GM21528 (cell line): ENCODE measurements at regions not wholly inside any gene's neighbourhood (a gene's known extent, or its start where the extent isn't known, plus 50 kb on each side); places are given as distances from the start of the nearest gene placed in this dataset.

Experiments used
- ATAC-seq: cut with Tn5 transposase; IDR thresholded peaks from one replicate; pipeline ENCODE4 v1.9.1; 2021; ENCODE audit warnings: mild to moderate bottlenecking, moderate library complexity; ENCODE audit not compliant: unreplicated experiment, low FRiP score

DNA sequence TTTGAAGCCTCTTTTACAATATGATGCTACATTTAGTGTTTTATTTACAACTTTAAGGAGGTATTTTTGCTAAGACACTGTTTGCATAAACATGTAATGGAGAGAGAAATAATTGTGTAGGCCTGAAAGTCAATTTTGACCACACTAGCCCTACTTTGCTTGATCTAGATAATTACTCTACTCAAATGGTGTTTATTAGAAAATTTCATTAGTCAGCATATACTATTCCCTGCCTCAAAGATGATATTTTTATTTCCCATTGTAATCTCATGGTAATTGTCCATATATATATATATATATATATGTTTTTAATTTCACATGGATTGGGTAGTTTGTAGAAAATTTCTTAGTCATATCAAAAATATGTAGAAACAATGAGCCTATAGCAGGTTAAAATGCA lies 632.2 kb downstream of the SATB2 start:
- no peak for ATAC-seq

DNA sequence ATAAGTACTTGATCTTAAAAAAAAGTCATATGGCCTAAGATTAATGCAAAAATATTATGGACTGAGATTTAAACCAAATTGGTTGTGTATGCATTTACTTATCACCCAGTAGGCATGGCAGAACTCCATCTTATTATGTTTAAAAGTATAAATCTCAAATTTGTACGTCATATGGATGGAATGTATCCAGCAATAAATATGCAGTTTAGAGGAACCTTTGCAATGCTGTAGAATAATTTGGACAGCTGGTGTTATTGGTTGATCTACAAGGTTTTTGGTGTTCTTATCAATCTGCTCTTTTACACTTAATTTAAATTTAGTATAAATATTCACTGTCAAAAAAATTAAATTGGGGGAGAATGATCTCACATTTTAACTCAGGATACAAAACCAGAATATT lies 640.2 kb downstream of the SATB2 start:
- ATAC-seq = no peak

DNA sequence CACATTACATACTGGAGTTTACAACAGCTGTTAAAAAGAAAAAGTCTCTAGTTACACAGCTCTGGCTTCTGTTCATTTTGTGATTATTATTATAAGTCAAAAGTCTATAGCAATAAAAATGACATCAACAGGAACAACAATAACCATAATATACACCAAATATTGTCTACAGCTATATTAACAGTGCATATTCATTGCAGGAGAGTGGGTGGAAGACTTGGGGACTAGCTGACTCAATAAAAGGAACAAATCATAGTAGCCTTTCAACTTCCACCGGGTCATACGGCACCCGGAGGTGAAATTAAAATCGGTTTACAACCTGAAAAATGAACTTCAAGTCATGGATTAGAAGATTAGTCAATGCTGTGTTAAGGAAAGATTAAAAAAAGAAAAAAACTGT lies 642.1 kb downstream of the SATB2 start:
- ATAC-seq = no peak

- ATAC-seq = no peak
These were observed 646.5 kb downstream of the SATB2 start for GRCh38 chr2:198811198-198811597.

GRCh38 chr2:198809976-198810375 lies 647.8 kb downstream of the SATB2 start:
- ATAC-seq = no peak

DNA sequence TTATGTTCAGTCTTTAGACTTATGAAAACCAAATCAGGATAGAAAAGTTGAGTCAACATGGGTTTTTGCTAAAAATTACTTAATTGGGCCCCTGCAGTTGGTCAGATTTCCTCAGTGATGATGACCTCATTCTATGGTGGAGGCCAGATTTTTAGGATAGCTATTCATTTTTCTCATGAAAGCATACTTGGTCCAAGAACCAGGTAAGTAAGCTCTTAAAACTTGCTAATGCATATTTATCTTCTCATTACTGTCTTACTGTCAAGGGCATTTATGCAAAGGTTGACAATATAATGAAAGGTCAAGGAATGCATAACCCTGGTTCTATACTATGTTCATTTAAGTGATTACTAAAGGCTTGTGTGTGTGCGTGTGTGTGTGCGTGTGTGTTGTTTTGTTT lies 650.6 kb downstream of the SATB2 start:
- no peak for ATAC-seq

DNA sequence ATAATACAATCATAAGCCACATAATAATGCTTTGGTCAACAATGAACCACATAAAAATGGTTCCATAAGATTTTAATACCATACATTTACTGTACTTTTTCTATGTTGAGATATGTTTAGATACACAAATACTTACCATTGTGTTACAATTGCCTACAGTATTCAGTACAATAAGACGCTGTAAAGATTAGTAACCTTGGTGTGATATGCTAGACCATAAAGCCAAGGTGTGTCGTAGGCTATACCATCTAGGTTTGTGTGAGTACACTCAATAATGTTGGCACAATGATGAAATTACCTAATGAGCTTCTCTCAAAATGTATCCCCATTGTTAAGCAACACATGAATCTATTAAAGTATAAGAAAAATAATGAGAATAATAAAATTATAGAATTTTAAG lies 662.3 kb downstream of the SATB2 start:
- no peak for ATAC-seq

DNA sequence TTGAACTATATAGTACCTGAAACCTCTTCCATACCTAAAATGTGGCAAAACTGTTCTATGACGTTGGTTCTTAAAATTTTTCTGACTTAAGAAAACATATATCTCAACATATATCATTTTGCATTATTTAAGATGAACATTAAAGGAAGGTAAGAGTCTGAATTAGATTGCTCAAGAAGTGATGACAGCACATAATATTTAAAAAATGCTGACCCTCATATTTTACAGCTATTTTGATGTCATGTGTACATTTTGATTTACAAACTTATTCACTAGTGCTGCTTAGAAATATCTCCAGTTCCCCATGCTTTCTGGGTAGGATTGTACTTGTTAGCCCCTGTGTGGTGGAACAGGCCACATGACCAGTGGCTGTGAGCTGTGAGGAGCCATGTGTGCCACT lies 666.1 kb downstream of the SATB2 start:
- ATAC-seq = no peak

DNA sequence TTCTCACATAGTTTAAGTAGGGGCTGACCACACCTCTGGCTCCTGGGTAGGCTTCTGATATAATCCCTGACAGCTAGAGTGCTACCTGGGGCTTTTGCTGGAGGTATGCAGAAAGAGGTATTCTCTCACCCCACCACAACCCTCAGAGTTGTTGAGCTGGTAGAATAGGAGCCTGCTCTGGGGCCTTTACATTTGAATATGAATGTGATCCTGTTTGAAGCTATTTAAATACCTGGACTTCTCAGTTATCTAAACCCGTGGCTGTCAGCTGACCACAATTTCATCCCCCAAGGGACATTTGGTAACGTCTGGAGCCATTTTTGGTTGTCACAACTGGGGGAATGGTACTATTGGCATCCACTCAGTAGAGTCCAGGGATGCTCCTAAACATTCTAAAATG lies 669.1 kb downstream of the SATB2 start:
- no peak for ATAC-seq

DNA sequence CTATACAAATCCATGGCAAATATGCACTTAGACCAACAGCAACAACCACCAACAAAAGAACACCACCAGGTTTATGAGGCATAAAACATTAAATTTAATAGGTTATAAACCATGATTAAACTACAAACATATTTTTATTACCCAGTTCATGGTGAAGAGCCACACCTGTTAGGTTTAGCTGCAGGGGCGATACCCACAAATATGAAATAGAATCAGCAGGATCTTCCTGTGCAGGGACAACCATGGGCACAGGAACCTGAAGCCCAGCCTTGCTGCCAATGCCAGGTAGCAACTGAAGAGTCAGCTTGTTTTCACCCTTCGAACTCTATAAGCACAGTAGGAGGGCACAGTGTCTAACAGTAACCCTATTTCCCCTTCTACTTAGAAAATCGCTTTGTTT lies 675.0 kb downstream of the SATB2 start:
- ATAC-seq = no peak

- no peak for ATAC-seq
These were observed 680.9 kb downstream of the SATB2 start for GRCh38 chr2:198776616-198777406.

GRCh38 chr2:198775737-198776136 lies 682.0 kb downstream of the SATB2 start:
- no peak for ATAC-seq

DNA sequence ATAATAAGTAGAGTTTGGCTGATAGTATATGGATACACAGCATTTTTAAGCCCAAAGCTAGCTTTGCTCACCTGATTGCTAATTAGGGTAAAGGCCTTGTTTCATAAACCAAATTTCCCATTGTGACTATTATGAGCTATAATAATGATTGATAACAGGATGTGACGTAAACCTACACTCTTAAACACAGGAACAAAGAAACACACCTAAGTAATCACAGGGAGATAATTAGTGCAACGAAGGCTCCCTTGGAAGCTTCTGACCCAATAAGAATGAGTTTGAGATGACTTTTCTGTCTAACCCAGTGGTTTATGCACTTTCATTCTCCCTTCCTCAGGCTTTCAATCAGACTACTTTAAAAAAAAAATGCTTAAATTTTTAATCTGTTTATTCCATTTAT lies 683.2 kb downstream of the SATB2 start:
- ATAC-seq = no peak

- ATAC-seq = no peak
These were observed 690.0 kb downstream of the SATB2 start for GRCh38 chr2:198767694-198768093.

DNA sequence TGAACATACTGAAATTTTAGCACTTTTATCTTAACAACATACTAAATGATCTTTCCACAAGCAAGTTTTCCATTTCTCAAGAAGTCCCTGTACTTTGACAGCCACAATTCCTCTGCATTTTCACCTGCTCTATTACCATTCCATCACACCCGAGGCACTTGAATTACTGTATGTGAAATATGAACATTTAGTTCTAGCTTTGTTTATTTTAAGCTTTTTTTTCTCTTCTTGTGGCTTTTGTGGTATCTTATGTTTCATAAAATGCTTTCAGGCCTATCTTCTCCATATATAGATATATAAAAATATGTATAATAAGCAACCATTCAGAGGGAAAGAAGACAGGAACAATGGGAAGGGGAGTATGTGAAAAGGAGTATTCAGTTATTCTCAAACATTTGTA lies 693.9 kb downstream of the SATB2 start:
- no peak for ATAC-seq

DNA sequence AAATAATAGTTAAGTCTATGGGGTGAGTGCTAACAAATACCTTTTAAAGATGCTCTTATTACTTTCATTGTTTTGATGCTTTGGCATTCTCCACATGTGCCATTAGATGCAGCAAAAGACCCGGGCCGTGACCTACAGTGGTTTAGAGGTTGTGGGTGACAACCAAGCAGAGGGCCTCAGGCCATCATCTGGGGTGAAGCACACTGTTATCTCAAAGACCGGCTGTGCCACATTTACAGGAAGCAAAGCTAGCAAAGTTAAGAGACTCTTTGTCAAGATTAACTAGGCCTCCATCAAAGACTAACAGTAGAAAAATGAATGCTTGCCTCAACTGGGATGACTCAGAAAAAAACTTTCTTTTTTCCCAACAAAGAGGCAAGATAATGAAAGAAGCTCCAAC lies 695.3 kb downstream of the SATB2 start:
- ATAC-seq = no peak

DNA sequence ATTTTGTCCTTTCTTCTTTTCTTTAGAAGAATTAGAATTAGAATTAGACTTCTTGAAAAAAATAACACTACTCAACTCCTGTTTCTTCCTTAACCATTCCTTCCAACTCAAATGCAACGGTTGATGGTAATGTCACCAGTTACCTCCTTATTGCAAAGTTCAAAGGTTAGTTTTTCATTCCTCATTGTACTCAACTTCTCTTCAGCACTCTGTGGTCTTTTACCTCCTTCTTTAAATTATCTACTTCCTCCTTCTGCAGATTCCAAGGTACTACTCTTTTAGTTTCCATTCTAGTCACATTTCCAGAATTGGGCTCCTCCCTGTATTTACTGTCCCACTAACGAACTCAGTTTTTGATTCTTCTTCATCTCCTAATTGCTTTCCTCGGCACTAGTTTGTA lies 700.7 kb downstream of the SATB2 start:
- no peak for ATAC-seq

- no peak for ATAC-seq
These were observed 701.6 kb downstream of the SATB2 start for GRCh38 chr2:198756166-198756565.

- ATAC-seq = no peak
These were observed 704.6 kb downstream of the SATB2 start for GRCh38 chr2:198753101-198753500.

GRCh38 chr2:198749364-198749763 lies 708.4 kb downstream of the SATB2 start:
- ATAC-seq = no peak

DNA sequence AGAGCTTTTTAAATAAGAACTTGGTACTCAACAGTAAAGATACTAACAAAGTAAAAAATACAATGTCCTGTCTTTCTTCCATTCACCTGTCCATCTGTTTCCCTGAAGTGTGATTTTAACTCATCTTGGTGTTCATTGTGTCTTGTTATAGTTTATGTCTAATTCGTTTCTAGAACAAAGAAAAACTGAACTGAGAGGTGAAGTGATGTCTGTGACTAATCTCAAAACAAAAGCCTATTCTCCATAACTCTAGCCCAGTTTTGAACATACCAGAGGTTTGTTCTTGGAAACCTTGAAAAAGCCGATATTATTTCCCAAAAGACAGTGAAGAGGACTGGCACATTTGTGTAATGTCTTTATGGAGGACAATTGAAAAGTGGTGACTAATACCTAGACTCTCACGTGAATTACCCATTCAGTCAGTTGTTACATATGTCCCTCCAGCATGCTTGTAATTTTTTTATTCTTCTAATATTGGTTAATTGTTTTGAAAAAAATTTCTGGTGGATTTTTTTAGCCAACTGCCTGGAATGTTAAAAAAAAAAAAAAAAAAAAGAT lies 725.8 kb downstream of the SATB2 start:
- ATAC-seq = no peak

GRCh38 chr2:198720266-198720665 lies 737.5 kb downstream of the SATB2 start:
- ATAC-seq = no peak
